ENCODE measurements at regions not wholly inside any gene's neighbourhood (a gene's known extent, or its start where the extent isn't known, plus 50 kb on each side); places are given as distances from the start of the nearest gene placed in this dataset.
"Not testable (repeated sequence)": the region's sequence is repeated elsewhere in the genome, so short reads cannot be mapped to it uniquely, and the experiment has no call there.

DNA sequence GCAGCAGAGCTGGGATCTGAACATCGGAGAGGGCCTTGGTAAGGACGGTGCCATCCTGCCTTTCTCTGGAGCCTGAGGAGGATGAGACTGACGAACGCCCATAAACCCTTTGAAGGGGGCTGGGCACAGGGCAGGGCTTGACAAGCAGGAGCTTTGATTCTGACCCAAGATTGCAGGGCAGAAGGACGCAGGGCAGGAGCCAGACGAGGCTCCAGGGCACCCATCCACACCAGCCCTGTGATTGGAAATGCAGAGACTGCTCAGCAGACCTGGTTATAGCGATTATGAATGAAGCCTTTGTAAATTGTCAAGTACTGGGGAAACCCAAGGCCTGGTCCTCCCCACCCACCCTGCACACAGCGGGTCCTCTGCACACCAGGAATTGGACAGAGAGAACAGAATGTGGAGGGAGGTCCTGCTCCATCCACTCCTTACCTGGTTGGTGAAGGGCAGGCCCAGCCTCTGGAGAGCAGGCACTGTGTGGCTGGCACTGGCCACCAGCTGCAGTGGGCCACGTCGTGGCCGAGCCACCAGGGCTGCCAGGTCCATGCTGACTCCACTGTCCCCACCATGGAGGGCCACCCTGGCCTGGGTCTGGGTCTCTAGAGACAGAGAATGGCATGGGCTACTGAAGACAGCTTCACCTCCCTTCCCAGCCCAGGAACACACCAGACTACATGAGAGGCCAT, 68.8 kb downstream of the RMI2 start:
- H3K4me1 Mint-ChIP-seq (ENCODE audit: low read depth): peaks cover 5% of the 10 kb centered on the region
- no peaks in the 10 kb centered on the region for H3K36me3 Mint-ChIP-seq (ENCODE audit: low read depth)
- H3K9me3 Mint-ChIP-seq (ENCODE audit: low read depth): no peaks in the 10 kb centered on the region
- H3K27ac Mint-ChIP-seq (ENCODE audit: unreplicated experiment): no peak overlapping the region
- TF ChIP-seq, protein P1, sequence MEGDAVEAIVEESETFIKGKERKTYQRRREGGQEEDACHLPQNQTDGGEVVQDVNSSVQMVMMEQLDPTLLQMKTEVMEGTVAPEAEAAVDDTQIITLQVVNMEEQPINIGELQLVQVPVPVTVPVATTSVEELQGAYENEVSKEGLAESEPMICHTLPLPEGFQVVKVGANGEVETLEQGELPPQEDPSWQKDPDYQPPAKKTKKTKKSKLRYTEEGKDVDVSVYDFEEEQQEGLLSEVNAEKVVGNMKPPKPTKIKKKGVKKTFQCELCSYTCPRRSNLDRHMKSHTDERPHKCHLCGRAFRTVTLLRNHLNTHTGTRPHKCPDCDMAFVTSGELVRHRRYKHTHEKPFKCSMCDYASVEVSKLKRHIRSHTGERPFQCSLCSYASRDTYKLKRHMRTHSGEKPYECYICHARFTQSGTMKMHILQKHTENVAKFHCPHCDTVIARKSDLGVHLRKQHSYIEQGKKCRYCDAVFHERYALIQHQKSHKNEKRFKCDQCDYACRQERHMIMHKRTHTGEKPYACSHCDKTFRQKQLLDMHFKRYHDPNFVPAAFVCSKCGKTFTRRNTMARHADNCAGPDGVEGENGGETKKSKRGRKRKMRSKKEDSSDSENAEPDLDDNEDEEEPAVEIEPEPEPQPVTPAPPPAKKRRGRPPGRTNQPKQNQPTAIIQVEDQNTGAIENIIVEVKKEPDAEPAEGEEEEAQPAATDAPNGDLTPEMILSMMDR (IDR thresholded peaks at IDR 0.05): no peak
- H3K27me3 Mint-ChIP-seq (ENCODE audit: low read depth): peaks cover 4% of the 10 kb centered on the region
- no peak for DNase-seq (ENCODE audit: low spot score)
- no peak overlapping the region for H3K4me3 Mint-ChIP-seq (ENCODE audit: unreplicated experiment)

DNA sequence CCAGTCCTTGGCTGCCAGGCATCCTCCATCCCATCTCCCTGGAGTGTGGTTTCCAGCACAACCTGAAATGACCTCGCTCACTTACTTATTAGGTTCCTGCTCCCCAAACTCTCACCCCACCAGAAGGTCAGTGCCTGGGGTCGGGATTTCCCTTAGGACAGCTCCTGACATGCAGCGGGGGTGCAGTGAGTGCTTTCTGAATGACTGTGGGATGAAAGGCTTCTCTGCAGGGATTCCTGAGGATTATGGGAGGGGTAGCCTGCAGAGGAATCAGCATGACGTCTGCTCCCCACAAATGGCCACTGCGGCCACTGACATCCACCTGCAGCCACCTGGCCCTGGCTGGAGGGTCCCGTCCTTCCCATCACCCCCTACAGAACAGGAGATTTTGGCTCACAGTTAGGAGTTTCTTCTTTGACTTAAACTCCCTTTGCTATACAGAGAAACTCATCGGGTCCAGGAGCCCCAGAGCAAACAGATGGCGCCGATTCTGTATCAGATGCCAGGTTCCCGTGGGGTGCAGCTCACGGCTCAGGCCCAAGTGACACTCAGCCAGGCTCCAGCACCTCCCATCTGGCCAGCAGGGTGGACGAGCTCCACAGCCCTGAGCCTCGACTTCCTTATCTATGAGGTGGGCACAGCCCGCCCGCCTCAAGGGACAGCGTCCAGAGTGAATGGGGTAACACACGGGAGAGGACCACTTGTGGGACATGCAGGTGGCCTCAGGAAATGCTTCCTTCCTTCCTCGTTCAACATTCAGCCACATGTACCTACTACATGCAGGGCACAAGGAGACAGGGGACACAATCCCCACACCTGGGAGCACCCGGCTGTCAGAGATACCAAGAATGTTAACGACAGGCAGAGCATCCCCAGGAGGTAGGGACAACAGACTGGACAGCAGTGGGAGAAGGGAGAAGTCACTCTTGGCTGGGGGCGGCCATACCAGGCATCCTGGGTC, 69.8 kb downstream of the RMI2 start:
- no peak for DNase-seq (ENCODE audit: low spot score)
- TF ChIP-seq, protein P1 (IDR thresholded peaks at IDR 0.05): no peak
- Mint-ChIP-seq H3K9me3 (ENCODE audit: low read depth) (no peaks in the 10 kb centered on the region), H3K4me3 (ENCODE audit: unreplicated experiment) (no peak overlapping the region), H3K27ac (ENCODE audit: unreplicated experiment) (no peak overlapping the region), H3K36me3 (ENCODE audit: low read depth) (no peaks in the 10 kb centered on the region), H3K4me1 (ENCODE audit: low read depth) (no peaks in the 10 kb centered on the region), H3K27me3 (ENCODE audit: low read depth) (peaks cover 4% of the 10 kb centered on the region)

- Mint-ChIP-seq H3K4me3 (ENCODE audit: unreplicated experiment) (no peak overlapping the region), H3K27me3 (ENCODE audit: low read depth) (peaks cover 4% of the 10 kb centered on the region), H3K36me3 (ENCODE audit: low read depth) (no peaks in the 10 kb centered on the region), H3K27ac (ENCODE audit: unreplicated experiment) (no peak overlapping the region), H3K4me1 (ENCODE audit: low read depth) (no peaks in the 10 kb centered on the region), H3K9me3 (ENCODE audit: low read depth) (no peaks in the 10 kb centered on the region)
- no peak for DNase-seq (ENCODE audit: low spot score)
- TF ChIP-seq, protein P1 (IDR thresholded peaks at IDR 0.05): no peak
Measured at GRCh38 chr16:11416228-11417001, 71.2 kb downstream of the RMI2 start.

DNA sequence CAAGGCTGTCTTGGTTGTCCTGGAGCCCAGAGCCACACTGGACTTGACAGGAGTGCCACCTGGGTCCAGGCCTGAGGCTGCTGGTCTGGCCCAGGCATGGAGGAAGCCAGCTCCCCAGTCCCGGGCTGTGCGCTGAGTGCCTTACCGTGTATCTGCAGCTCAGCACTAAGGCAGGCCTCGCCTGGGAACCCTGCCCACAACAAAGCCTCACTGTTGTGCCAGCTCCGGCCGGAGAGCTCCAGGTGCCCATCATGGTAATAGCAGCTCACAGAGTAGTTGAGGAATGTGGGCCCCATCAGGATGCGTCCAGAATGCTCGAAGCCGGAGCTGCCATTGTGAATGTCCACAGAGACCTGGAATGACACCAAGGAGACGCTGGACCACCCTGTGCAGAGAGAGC, 72.2 kb downstream of the RMI2 start:
- H3K4me3 Mint-ChIP-seq (ENCODE audit: unreplicated experiment): no peak overlapping the region
- TF ChIP-seq, protein P1 (IDR thresholded peaks at IDR 0.05): no peak
- no peak overlapping the region for H3K27ac Mint-ChIP-seq (ENCODE audit: unreplicated experiment)
- peaks cover 6% of the 10 kb centered on the region for H3K27me3 Mint-ChIP-seq (ENCODE audit: low read depth)
- H3K36me3 Mint-ChIP-seq (ENCODE audit: low read depth): no peaks in the 10 kb centered on the region
- no peak for DNase-seq (ENCODE audit: low spot score)
- H3K9me3 Mint-ChIP-seq (ENCODE audit: low read depth): no peaks in the 10 kb centered on the region
- no peaks in the 10 kb centered on the region for H3K4me1 Mint-ChIP-seq (ENCODE audit: low read depth)

DNA sequence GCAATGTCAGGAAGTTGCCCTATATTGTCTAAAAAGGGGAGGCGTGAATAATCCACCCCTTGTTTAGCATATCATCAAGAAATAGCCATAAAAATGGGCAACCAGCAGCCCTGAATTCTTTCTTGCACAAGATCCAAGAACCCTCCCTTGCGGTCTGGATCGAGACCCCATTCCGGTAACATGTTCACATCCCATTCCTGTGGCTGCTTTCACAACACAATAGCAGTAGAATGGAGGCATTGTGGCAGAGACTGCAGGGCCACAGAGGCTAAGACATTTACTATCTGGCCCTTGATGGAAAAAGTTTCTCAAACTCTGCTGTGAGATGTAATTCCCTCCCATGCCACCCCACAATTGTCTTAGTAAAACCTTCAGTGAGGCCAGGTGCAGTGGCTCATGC, 73.2 kb downstream of the RMI2 start:
- TF ChIP-seq, protein P1 (IDR thresholded peaks at IDR 0.05): no peak
- peaks cover 6% of the 10 kb centered on the region for H3K27me3 Mint-ChIP-seq (ENCODE audit: low read depth)
- H3K36me3 Mint-ChIP-seq (ENCODE audit: low read depth): no peaks in the 10 kb centered on the region
- no peak for DNase-seq (ENCODE audit: low spot score)
- no peak overlapping the region for H3K4me3 Mint-ChIP-seq (ENCODE audit: unreplicated experiment)
- no peak overlapping the region for H3K27ac Mint-ChIP-seq (ENCODE audit: unreplicated experiment)
- H3K4me1 Mint-ChIP-seq (ENCODE audit: low read depth): no peaks in the 10 kb centered on the region
- no peaks in the 10 kb centered on the region for H3K9me3 Mint-ChIP-seq (ENCODE audit: low read depth)

GRCh38 chr16:11420067-11420466, 74.8 kb downstream of the RMI2 start:
- H3K27me3 Mint-ChIP-seq (ENCODE audit: low read depth); DNase-seq (ENCODE audit: low spot score); H3K36me3 Mint-ChIP-seq (ENCODE audit: low read depth); H3K9me3 Mint-ChIP-seq (ENCODE audit: low read depth); H3K4me1 Mint-ChIP-seq (ENCODE audit: low read depth); H3K27ac Mint-ChIP-seq (ENCODE audit: unreplicated experiment); H3K4me3 Mint-ChIP-seq (ENCODE audit: unreplicated experiment): not testable (repeated sequence)

Data from chondrocyte (in vitro differentiated cells).